ENCODE measurements at regions not wholly inside any gene's neighbourhood (a gene's known extent, or its start where the extent isn't known, plus 50 kb on each side); places are given as distances from the start of the nearest gene placed in this dataset.

- no peak for TF ChIP-seq CTCF (conservative IDR thresholded peaks at IDR 0.05 in 1 of 2, IDR thresholded peaks at IDR 0.05 in 1 of 2; ENCODE audit: low read depth in 1 of 2, low read length in 2 of 2)
- no peak for TF ChIP-seq EZH2 (IDR thresholded peaks at IDR 0.05; ENCODE audit: low read length, missing control alignments)
Measured at GRCh38 chr1:242623119-242623518, 98.6 kb upstream of the PLD5 start.
